ENCODE measurements at regions not wholly inside any gene's neighbourhood (a gene's known extent, or its start where the extent isn't known, plus 50 kb on each side); places are given as distances from the start of the nearest gene placed in this dataset.

DNA sequence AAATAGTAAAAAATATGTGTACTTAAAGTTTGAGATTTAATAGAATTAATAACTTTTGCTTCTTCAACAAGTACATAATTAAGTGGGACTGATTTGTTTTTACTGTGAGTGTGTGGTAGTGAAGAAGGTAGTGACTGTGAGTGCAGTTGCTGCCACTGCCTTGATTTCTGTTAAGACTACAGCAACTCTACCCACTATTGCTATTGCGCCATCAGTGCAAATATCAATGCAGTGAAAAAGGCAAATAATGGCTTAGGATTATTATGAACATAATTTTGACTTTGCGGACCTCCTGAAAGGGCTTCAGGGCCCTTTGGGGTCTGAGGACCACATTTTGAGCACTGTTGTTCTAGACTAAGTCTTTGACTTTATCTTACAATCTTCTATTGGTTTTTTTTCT lies 112.0 kb upstream of the PITX1 start (continued):
- no peak for TF ChIP-seq KDM3A (CRISPR knock-in tag; IDR thresholded peaks at IDR 0.05; ENCODE audit: low read depth)
- no peak for TF ChIP-seq ZNF124 (CRISPR knock-in tag; IDR thresholded peaks at IDR 0.05)
- no peak for TF ChIP-seq ZBTB25 (CRISPR knock-in tag; IDR thresholded peaks at IDR 0.05)
- TF ChIP-seq MYPOP (CRISPR knock-in tag; IDR thresholded peaks at IDR 0.05): no peak
- 0 out of 2 replicates have a peak, but pooled peaks have one; percentile 11 for TF ChIP-seq RXRB (CRISPR knock-in tag; IDR thresholded peaks at IDR 0.05; ENCODE audit: borderline replicate concordance)
- no peak for TF ChIP-seq TCF12 (IDR thresholded peaks at IDR 0.05)
- no peak for TF ChIP-seq TCF12 (CRISPR knock-in tag; IDR thresholded peaks at IDR 0.05)
- no peak for TF ChIP-seq KMT2A (CRISPR knock-in tag; IDR thresholded peaks at IDR 0.05)
- no peak for TF ChIP-seq GATAD1 (CRISPR knock-in tag; IDR thresholded peaks at IDR 0.05)
- TF ChIP-seq NFRKB (IDR thresholded peaks at IDR 0.05): no peak
- TF ChIP-seq ISL2 (CRISPR knock-in tag; IDR thresholded peaks at IDR 0.05): 0 out of 2 replicates have a peak, but pooled peaks have one; percentile 31
- no peak for TF ChIP-seq SOX13 (IDR thresholded peaks at IDR 0.05)
- no peak; a peak in 1 of 4 replicates for TF ChIP-seq SOX13 (CRISPR knock-in tag; conservative IDR thresholded peaks at IDR 0.05 in 1 of 2, IDR thresholded peaks at IDR 0.05 in 1 of 2)
- TF ChIP-seq ZNF746 (CRISPR knock-in tag; IDR thresholded peaks at IDR 0.05): no peak
- TF ChIP-seq ZNF724P (CRISPR knock-in tag; IDR thresholded peaks at IDR 0.05; ENCODE audit: borderline replicate concordance): no peak
- TF ChIP-seq XBP1 (CRISPR knock-in tag; IDR thresholded peaks at IDR 0.05): no peak
- TF ChIP-seq ZBTB7A (CRISPR knock-in tag; IDR thresholded peaks at IDR 0.05): no peak
- TF ChIP-seq TAF15 (IDR thresholded peaks at IDR 0.05; ENCODE audit: low read depth, low read length, poor library complexity, severe bottlenecking): no peak
- no peak for TF ChIP-seq ZNF543 (CRISPR knock-in tag; IDR thresholded peaks at IDR 0.05)
- TF ChIP-seq STAT6 (CRISPR knock-in tag; IDR thresholded peaks at IDR 0.05; ENCODE audit: borderline replicate concordance): no peak
- TF ChIP-seq CEBPB (IDR thresholded peaks at IDR 0.05; ENCODE audit: borderline replicate concordance, low read depth, low read length): peak; percentile 97
- TF ChIP-seq NFIB (CRISPR knock-in tag; IDR thresholded peaks at IDR 0.05; ENCODE audit: borderline replicate concordance): no peak
- no peak for TF ChIP-seq ZNF441 (CRISPR knock-in tag; IDR thresholded peaks at IDR 0.05; ENCODE audit: borderline replicate concordance)
- no peak for TF ChIP-seq SALL2 (CRISPR knock-in tag; IDR thresholded peaks at IDR 0.05)
- TF ChIP-seq ZNF788 (CRISPR knock-in tag; IDR thresholded peaks at IDR 0.05; ENCODE audit: borderline replicate concordance): no peak
- TF ChIP-seq RCOR2 (CRISPR knock-in tag; IDR thresholded peaks at IDR 0.05): no peak
- TF ChIP-seq ZNF598 (CRISPR knock-in tag; IDR thresholded peaks at IDR 0.05; ENCODE audit: borderline replicate concordance): no peak
- TF ChIP-seq GATAD2A (CRISPR knock-in tag; IDR thresholded peaks at IDR 0.05): peak; percentile 71
- TF ChIP-seq FOXA3 (CRISPR knock-in tag; IDR thresholded peaks at IDR 0.05): peak; percentile 57; the same call in 1 of the 2 replicates
- TF ChIP-seq HNF4A (CRISPR knock-in tag; IDR thresholded peaks at IDR 0.05): 0 out of 2 replicates have a peak, but pooled peaks have one; percentile 15
- 0 out of 2 replicates have a peak, but pooled peaks have one; percentile 31 for TF ChIP-seq HMG20A (CRISPR knock-in tag; IDR thresholded peaks at IDR 0.05; ENCODE audit: borderline replicate concordance)
- TF ChIP-seq SIX1 (CRISPR knock-in tag; IDR thresholded peaks at IDR 0.05; ENCODE audit: borderline replicate concordance): no peak

Measured in HepG2 (cell line).